IMR-90 (cell line): ENCODE measurements at regions not wholly inside any gene's neighbourhood (a gene's known extent, or its start where the extent isn't known, plus 50 kb on each side); places are given as distances from the start of the nearest gene placed in this dataset.

Experiments used
- ATAC-seq: fragments of 200-7000 bp; cut with Tn5 transposase; 2 replicates; pipeline ENCODE4 v1.9.1; 2020; ENCODE audit warnings: low read depth, mild to moderate bottlenecking, moderate library complexity
- BruUV-seq: library from RNA; stranded (reverse); fragments of 400-500 nt; replicated peaks from 2 replicates; lab custom pipeline; 2021; lab: Mats Ljungman, UMichigan
- CTCF ChIA-PET: fragments of 300-600 bp; formaldehyde crosslinking; extraction: SDS; loops from one replicate; lab custom pipeline; 2021; ENCODE audit warnings: antibody characterized with exemption; lab: Yijun Ruan, JAX
- POLR2A ChIA-PET: fragments of 300-600 bp; sonication (Branson Sonifier 250); formaldehyde crosslinking; loops from one replicate; lab custom pipeline; 2022; ENCODE audit warnings: antibody characterized with exemption; ENCODE audit not compliant: unreplicated experiment; lab: Charles Lee
- DNase-seq: peaks from one replicate; pipeline ENCODE4 v3.0.0; 2013
- H2AFZ ChIP-seq: replicated peaks from 2 replicates; pipeline ENCODE3; 2013; ENCODE audit warnings: low read length, mild to moderate bottlenecking; ENCODE audit not compliant: poor library complexity
- H2AK5ac ChIP-seq: 2 replicates; pipeline ENCODE4 v1.6.1; 2013; ENCODE audit warnings: low read depth, low read length, inconsistent platforms
- H2AK9ac ChIP-seq: replicated peaks from 2 replicates; pipeline ENCODE3; 2013; ENCODE audit warnings: mild to moderate bottlenecking, low read depth, low read length, moderate library complexity; ENCODE audit not compliant: poor library complexity
- H2BK120ac ChIP-seq: 2 replicates; pipeline ENCODE4 v1.6.1; 2013; ENCODE audit warnings: low read depth, low read length, inconsistent platforms
- H2BK15ac ChIP-seq: 3 replicates; pipeline ENCODE4 v1.6.1; 2013; ENCODE audit warnings: low read depth, low read length, inconsistent platforms
- H2BK20ac ChIP-seq: 2 replicates; pipeline ENCODE4 v1.6.1; 2013; ENCODE audit warnings: low read depth, mild to moderate bottlenecking, inconsistent platforms, low read length, moderate library complexity
- H2BK5ac ChIP-seq: 2 replicates; pipeline ENCODE4 v1.6.1; 2013; ENCODE audit warnings: mild to moderate bottlenecking, low read depth, low read length, inconsistent platforms; ENCODE audit not compliant: poor library complexity, severe bottlenecking
- H3K14ac ChIP-seq: replicated peaks from 2 replicates; pipeline ENCODE4 v1.6.1; 2013; ENCODE audit warnings: low read depth, low read length, inconsistent platforms
- H3K18ac ChIP-seq: 2 replicates; pipeline ENCODE4 v1.6.1; 2013; ENCODE audit warnings: low read depth, low read length, control low read depth
- H3K23ac ChIP-seq: 2 replicates; pipeline ENCODE4 v1.6.1; 2013; ENCODE audit warnings: low read depth, low read length, inconsistent platforms
- H3K27ac ChIP-seq: 2 replicates; pipeline ENCODE4 v1.5.1; 2013; ENCODE audit warnings: mild to moderate bottlenecking, control low read depth, low read length; ENCODE audit not compliant: insufficient read depth
- H3K27me3 ChIP-seq: 2 replicates; pipeline ENCODE4 v1.6.1; 2013; ENCODE audit warnings: low read length; ENCODE audit not compliant: control insufficient read depth, insufficient read depth
- H3K36me3 ChIP-seq: 2 replicates; pipeline ENCODE4 v1.6.1; 2013; ENCODE audit warnings: low read length, mixed read lengths; ENCODE audit not compliant: control insufficient read depth, insufficient read depth
- H3K4ac ChIP-seq: 2 replicates; pipeline ENCODE4 v1.6.1; 2013; ENCODE audit warnings: low read depth, low read length, inconsistent platforms
- H3K4me1 ChIP-seq: 2 replicates; pipeline ENCODE4 v1.6.1; 2013; ENCODE audit warnings: low read length, mixed read lengths; ENCODE audit not compliant: control insufficient read depth, insufficient read depth
- H3K4me2 ChIP-seq: 2 replicates; pipeline ENCODE4 v1.6.1; 2013; ENCODE audit warnings: low read depth, mild to moderate bottlenecking, control low read depth, low read length, moderate library complexity
- H3K4me3 ChIP-seq: 2 replicates; pipeline ENCODE4 v1.5.1; 2013; ENCODE audit warnings: low read depth, mild to moderate bottlenecking, control low read depth, low read length, moderate library complexity; ENCODE audit not compliant: insufficient read depth
- H3K56ac ChIP-seq: 2 replicates; pipeline ENCODE4 v1.6.1; 2013; ENCODE audit warnings: low read length, inconsistent platforms; ENCODE audit not compliant: insufficient read depth; ENCODE audit errors: extremely low read depth
- H3K79me1 ChIP-seq, 2 experiments: 2 replicates each; pipeline ENCODE4 v1.6.1; 2013; ENCODE audit warnings: low read length in 2 of 2, inconsistent platforms in 1 of 2, low read depth in 1 of 2
- H3K9ac ChIP-seq: 2 replicates; pipeline ENCODE4 v1.6.1; 2013; ENCODE audit warnings: low read depth, low read length, control low read depth
- H3K9me1 ChIP-seq: 2 replicates; pipeline ENCODE4 v1.6.1; 2013; ENCODE audit warnings: low read length, inconsistent platforms; ENCODE audit not compliant: insufficient read depth
- H3K9me3 ChIP-seq: 2 replicates; pipeline ENCODE4 v1.6.1; 2013; ENCODE audit warnings: low read length; ENCODE audit not compliant: control insufficient read depth, insufficient read depth
- H4K20me1 ChIP-seq: 2 replicates; pipeline ENCODE4 v1.6.1; 2013; ENCODE audit warnings: low read length, inconsistent platforms; ENCODE audit not compliant: insufficient read depth
- H4K5ac ChIP-seq: 2 replicates; pipeline ENCODE4 v1.6.1; 2013; ENCODE audit warnings: mild to moderate bottlenecking, low read depth, low read length, control low read depth
- H4K8ac ChIP-seq, 2 experiments: 2 replicates each; pipeline ENCODE4 v1.6.1; 2013; ENCODE audit warnings: low read depth in 2 of 2, low read length in 2 of 2, control low read depth in 1 of 2, inconsistent platforms in 1 of 2
- H4K91ac ChIP-seq: 2 replicates; pipeline ENCODE4 v1.6.1; 2013; ENCODE audit warnings: low read depth, low read length, inconsistent platforms; ENCODE audit not compliant: insufficient read depth
- FOS ChIP-seq: fragments of 150-350 bp; IDR thresholded peaks from 2 replicates; pipeline ENCODE4 v1.6.1; 2016; ENCODE audit warnings: low read depth, low read length
- RAD21 ChIP-seq: IDR thresholded peaks from 2 replicates; pipeline ENCODE4 v1.6.1; 2012; ENCODE audit warnings: low read length, improper control_type of control experiment
- WGBS, 2 experiments: methylation state at CpG; one replicate each; pipeline versions ENCODE4 v1.1.5 to v1.1.7; 2013; ENCODE audit warnings: missing lambda C conversion rate in 2 of 2; ENCODE audit not compliant: insufficient read length in 1 of 2; ENCODE audit errors: extremely low coverage in 2 of 2; 5-methylcytosine and 5-hydroxymethylcytosine counted together
- dilution Hi-C: fragments of 300-500 bp; cut with HindIII; formaldehyde crosslinking; loops from one replicate; pipeline ENCODE4 v1.14.3; 2018; ENCODE audit warnings: low sequenced_read_pairs; ENCODE audit not compliant: unreplicated experiment
- in situ Hi-C: fragments of 300-500 bp; cut with MboI; formaldehyde crosslinking; loops from 3 replicates; pipeline ENCODE4 v1.14.3; 2019; ENCODE audit warnings: low sequenced_read_pairs, inconsistent platforms, mixed read lengths
- intact Hi-C: fragments of 100-400 bp; cut with micrococcal nuclease; formaldehyde crosslinking; loops from 2 replicates; pipeline ENCODE4 v1.10.0; 2022

- Histone ChIP-seq H3K56ac (no peak overlapping the region), H3K4me1 (no peaks in the 10 kb centered on the region)
- in situ Hi-C loops: no loop called here
These were observed 503.0 kb upstream of the MGMT start for GRCh38 chr10:128964100-128964403.

More at GRCh38 chr10:128964100-128964403, 503.0 kb upstream of the MGMT start:
- Histone ChIP-seq H2BK120ac (no peak overlapping the region), H3K9me1 (no peaks in the 10 kb centered on the region), H2BK15ac (no peak overlapping the region), H2BK5ac (no peak overlapping the region), H3K27me3 (no peaks in the 10 kb centered on the region), H2BK20ac (no peak overlapping the region), H3K14ac (no peak overlapping the region), H3K9me3 (peaks cover 41% of the 10 kb centered on the region), H3K27ac (no peak overlapping the region), H4K5ac (no peak overlapping the region), H3K79me1 (no peaks in the 10 kb centered on the region), H3K18ac (no peak overlapping the region), H3K4me3 (no peak overlapping the region), H2AK5ac (no peak overlapping the region), H3K4ac (no peak overlapping the region), H2AK9ac (no peak overlapping the region), H4K8ac (no peak overlapping the region), H3K36me3 (no peaks in the 10 kb centered on the region), H4K91ac (no peak overlapping the region), H3K23ac (no peak overlapping the region), H3K9ac (no peak overlapping the region), H4K20me1 (no peaks in the 10 kb centered on the region), H2AFZ (no peak overlapping the region), H3K4me2 (no peak overlapping the region)
- ChIA-PET CTCF (no interaction called here), POLR2A (no interaction called here)
- intact Hi-C loops: no loop called here
- DNase-seq: no peak
- BruUV-seq: no TSS peak
- ATAC-seq: no peak
- WGBS, 2 experiments: no CpG with 5 or more reads among the region's 3 CpGs
- dilution Hi-C loops: no loop called here
- TF ChIP-seq FOS (no peak), RAD21 (no peak)
